HG03432 (cell line): ENCODE measurements at regions not wholly inside any gene's neighbourhood (a gene's known extent, or its start where the extent isn't known, plus 50 kb on each side); places are given as distances from the start of the nearest gene placed in this dataset.

ENCODE experiments used
- ATAC-seq: cut with Tn5 transposase; IDR thresholded peaks from one replicate; pipeline ENCODE4 v1.9.1; 2021; ENCODE audit warnings: mild to moderate bottlenecking, moderate library complexity; ENCODE audit not compliant: unreplicated experiment

- no peak for ATAC-seq
These were observed 115.4 kb upstream of the CNTLN start for GRCh38 chr9:17019398-17019797.

DNA sequence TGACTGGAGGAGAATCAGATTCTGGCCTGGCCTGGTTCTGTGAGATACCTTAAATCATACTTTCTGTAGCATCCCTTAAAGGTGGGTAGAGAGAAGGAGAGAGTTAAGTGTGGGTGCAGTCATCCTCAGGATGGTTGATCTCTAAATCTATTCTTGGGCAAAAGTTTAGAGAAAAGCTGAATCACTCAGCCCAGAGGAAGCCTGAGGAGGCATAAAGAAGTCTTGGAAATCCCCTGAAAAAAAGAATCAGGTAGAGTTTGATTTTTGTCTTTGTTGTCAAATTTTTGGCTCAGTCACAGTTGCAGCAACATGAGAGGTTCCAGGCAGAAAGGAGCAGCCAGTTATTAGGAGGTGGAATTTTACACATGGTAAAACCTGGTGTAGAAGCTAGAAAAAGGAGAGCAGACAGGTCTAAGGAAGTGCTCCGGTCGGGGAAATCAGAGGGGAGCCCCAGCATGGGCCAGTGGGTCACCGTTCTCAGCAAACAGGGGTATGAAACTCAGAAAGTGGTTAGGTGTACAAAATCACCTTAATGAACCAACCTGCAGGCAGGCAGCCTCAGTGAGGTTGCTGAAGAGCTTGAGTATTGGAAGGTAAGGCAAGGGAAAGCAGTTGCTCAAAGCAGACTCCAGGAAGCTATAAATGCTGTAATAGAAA is 116.2 kb upstream of the CNTLN start:
- no peak for ATAC-seq

GRCh38 chr9:17017931-17018491 is 116.8 kb upstream of the CNTLN start:
- ATAC-seq: no peak

DNA sequence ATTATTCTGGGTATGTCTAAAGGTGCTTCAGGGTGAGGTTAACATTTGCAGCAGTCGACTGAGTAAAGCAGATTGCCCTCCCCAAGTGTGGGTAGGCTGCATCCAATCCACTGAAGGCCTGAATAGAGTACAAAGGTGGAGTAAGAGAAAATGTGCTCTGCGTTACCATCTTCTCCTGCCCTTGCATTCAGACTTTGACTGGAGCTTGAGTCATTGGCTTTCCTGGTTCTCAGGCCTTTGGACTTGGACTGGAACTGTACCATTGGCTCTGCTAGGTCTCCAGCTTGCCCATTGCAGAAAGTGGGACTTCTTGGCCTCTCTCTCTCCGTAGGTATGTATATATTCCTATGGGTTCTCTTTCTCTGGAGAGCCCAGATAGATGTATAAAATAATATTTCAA is 120.9 kb upstream of the CNTLN start:
- no peak for ATAC-seq

DNA sequence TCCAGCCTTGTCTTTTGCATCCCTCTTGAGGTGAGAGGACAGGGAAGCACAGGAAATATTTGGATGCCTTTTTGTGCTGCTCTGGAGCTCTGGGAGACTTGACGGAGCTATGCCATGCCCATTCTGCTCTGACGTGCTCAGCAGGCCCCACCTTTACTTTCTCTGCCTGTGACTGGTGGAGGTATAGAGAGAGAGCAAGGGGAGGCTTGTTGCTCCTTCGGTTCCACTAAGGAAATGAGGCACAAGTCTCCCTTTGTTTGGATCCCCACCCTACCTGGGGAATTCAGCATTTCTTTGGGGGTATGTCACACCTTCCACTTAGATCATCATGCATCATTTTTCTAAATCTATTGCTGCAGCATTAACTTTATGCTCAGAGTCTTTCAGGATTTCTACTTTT is 121.8 kb upstream of the CNTLN start:
- no peak for ATAC-seq

DNA sequence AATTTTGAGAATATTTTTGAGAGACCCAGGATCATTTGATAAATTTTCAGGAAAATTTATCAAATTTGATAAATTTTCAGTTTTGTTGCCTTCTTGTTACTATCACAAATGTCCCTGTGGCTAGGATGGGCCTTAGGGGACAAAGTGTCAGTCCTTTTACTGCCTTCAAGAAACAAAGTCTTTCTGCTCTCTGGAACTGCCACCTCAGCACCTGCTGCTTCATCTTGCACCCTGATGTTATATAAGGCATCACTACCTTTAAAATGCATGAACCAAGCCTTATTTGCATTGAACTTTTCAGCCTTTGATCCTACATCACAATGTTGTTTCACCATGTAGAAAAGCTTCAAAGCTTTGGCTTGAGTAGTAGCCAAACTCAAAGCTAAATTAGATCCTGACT is 123.0 kb upstream of the CNTLN start:
- ATAC-seq: no peak

- ATAC-seq: no peak
These were observed 125.8 kb upstream of the CNTLN start for GRCh38 chr9:17009071-17009470.

DNA sequence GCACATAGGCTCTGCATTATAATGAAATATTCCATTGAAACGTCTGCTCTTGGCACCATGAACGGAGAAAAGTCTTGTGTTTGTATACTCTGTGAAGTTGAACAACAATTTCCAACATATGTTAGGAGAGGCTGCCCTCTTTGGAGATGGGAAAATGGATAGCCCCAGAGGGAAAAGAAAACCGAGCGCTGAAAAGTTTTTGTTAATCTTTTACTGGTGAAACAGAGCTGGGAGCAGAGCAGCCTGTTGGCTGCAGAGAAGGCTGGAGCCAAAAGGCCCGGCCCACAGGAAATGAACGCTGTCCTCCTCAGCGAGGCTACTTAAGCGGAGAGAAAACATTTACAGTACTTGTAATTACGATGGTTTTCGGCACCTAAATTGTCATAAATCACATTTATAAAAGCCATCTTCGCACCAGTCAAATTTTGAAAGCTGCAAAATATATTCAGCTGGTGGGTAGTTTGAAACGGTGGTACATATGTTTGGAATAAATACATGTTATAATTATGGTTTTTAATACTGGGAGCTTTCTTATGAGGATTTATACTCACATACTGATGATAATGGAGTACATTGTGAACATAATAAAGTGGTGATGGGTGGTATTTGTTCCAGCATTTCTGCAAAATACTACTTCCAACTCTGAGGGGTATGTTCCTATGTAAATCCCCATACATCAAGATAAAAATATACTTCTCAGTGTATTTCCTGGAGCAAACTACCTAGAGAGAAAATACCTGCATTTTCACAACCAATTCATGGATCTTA is 129.6 kb upstream of the CNTLN start:
- peak; percentile 66 for ATAC-seq

DNA sequence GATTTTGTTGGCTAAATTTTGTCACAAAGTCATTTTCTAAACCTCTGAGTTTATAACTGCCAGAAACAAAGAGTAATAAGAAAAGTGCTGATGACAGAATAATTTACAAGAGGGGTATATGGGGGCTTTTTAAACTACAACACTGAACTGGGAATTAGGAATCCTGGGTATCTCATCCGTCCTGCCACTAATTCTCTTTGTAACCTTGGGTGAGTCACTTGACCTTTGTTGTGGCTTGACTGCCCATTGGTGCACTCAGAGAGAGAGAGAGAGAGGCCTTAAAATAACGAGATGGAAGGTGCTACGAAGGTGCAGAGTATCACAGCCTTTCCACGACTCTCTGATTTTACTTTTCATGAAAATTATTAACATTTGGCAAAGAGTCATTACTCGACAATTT is 130.3 kb upstream of the CNTLN start:
- peak; percentile 49 for ATAC-seq

DNA sequence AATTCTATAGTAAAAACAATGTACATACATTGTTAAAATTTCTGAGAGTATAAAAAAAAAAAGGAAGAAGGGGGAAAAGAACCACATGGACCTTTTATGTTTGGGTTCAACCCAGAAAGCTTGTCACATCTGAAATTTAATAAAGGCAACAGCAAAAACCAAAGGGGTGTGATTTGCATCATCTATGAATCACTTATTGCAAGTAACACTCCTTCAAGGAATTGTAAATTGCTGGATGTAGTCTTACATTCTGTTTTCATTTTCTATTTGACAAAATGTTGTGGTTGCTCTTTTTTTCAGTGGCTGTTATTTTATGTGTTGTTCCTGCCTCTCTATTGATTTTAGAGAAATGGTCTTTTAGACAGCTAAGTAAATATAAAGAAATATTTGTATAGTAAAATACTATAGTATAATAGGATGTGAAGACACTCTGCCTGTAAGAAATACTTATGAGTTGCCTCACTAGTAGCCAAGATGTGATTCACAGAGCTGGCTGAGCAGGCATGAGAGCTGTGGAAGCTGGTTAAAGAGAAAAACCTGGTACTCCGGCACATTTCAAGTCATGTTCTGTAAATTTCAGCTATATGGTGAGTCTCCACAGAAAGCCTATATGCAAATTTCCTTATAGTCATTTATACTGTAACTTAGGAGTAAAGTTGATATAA is 131.1 kb upstream of the CNTLN start:
- ATAC-seq: no peak

DNA sequence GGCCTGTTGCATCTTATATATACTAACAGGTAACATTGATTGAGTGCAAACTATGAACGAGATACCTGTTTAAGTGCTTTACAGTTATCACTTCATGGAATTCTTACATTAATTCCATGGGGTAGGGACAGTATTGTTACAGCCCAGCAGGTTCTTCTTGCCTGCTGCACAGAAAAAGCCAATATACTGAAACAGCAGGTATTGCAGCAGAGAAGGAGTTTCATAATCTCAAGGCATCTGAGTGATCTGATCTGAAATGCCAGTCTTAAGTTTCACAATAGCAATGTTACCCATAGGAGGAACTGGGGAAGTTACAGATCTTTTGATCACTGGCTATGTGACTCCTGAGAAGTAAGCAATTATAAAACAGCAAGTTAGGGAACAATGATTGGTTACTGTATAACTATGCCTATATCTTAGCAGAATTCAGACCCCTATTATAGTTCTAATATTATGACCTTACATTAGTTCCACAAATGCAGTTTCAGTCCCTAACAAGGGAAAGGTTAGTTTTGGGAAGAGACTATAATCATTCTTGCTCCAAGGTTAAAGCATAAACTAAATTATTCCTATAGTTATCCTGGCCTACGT is 126.5 kb upstream of the BNC2 start:
- ATAC-seq: no peak

- no peak for ATAC-seq
These were observed 121.7 kb upstream of the BNC2 start for GRCh38 chr9:16992138-16992537.

DNA sequence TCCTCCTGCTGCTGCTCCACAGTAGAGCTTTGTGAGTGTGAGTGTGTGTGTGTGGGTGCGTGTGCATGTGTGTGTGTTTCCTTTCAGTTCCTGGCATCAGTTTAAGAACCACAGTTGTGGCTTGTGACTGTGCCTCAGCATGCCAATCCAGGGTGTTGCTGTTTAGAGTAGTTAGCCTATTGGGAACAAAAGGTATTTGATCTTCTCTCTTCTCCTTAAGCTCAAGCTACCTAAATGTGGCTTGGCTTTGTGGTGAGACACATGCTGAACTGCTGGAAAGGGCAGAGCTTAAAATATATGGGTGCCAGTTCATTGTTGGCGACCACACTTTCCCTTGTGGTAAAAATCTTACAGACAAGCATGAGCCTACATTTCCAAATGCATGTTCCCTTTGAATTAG is 116.6 kb upstream of the BNC2 start:
- ATAC-seq: no peak

DNA sequence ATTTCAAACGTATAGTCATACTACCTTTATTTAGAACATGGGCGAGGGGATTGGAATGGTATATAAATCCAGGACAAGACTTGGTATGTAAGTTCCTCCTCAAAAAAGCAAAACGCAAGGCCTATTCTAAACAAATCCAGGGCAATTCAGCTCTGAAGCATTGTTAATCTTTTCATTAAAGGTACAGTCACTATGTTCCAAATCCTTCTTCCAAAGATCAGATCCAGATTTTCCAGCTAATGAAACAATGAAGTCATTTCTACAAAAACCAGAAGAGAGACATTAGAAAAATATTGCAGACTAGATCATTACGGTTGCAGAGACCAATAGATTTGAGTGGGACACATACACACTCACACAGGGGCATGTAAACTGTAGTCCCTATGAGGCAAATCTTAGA is 116.1 kb upstream of the BNC2 start:
- no peak for ATAC-seq

DNA sequence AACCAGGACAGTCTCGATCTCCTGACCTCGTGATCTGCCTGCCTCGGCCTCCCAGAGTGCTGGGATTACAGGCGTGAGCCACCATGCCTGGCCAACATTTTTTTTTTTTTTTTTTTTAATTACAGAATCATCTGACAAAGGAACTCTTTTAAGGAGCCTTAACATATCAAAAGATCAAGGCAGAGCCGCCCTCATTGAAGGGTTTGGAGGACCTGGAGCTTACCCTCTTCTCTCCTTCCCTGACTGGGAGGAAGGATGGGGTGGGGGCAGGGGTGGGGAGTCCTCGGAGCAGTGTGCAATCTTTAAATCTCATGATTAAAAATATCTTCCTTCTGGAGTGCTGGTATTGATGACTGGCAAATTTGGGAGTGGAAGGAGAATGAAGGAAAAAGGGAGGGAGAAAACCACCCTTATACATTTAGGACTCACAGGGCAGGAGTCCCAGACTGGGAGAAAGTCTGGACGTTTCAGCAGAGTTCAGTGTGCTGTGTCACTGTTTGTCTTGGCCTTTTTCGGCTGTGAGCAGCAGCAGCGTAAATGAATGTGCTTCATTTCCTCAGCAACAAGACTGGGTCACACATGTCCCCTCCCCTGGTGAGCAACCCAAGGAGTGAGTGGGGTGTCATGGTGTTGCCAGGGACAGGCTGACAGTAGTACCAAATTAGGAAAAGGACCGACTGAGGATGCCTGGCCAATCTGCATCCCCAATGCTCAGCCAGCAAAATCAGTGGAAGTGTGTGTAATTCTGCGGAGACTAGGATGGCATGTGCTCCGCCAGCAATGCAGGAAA is 115.3 kb upstream of the BNC2 start:
- ATAC-seq: no peak

DNA sequence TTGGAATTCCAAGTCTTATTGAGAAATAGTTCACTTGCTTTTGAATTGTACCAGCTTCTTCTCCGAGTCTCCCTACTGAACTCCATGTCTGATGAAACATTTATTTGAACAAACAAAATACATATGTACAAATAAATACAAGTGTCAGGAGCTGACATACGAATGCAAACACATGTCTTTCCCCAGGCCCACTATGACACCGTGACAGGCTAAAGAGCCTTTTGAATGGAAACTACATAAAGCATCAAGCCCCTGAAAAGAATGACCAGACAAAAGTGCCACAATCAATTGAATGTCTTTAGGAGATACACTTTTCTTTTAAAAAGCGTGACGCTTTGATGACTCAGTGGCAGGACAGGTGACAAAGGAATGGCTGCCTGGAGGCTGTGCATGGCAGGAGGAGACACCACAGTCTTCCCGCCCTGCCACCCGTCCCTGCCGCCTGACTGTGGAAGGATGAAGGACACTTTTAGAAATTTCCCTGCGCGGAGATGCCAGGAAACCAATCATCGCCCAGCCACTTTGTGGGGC is 112.4 kb upstream of the BNC2 start:
- ATAC-seq: no peak

GRCh38 chr9:16976427-16976826 is 106.0 kb upstream of the BNC2 start:
- no peak for ATAC-seq

DNA sequence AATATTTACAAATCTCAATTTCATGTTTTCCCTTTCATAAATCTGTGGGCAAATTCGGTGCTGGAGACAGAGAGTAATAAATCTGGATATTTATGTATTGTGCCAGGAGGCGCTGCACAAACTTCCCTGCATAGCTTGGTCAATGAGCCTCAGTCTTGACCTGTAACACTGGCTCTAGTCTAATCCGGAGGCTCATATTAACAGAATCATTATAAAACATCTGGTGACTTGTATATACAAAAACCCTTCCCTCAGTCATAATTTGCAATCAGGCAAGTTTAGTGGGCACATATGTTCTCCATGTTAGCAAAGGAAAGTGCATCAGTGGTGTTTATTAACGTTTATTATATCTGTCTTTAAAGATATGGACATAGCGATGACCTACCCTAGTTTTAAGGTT is 104.0 kb upstream of the BNC2 start:
- ATAC-seq: no peak

DNA sequence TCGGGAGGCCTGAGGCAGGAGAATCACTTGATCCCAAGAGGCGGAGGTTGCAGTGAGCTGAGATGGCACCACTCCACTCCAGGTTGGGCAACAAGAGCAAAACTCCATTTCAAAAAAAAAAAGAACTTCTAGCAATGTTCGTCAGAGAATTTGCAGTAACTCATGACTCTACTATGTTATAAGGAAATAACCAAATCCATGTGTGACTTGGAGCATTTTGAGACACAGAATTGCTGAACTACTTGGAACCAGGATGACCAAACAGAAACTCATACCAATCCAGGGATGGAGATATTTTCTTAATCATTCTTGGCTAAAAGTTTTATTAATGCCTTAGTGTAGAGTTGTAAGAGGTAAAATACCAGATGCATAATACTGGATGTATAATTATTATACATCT is 99.9 kb upstream of the BNC2 start:
- no peak for ATAC-seq

- ATAC-seq: no peak
These were observed 93.8 kb upstream of the BNC2 start for GRCh38 chr9:16964228-16964627.
